Stimulated activated CD8-positive, alpha-beta memory T cell treated with anti-CD3 and anti-CD28 coated beads, Interleukin-15, amount 100 ng/mL, for 24 hours (primary cell): ENCODE measurements at regions not wholly inside any gene's neighbourhood (a gene's known extent, or its start where the extent isn't known, plus 50 kb on each side); places are given as distances from the start of the nearest gene placed in this dataset.

Experiments used
- DNase-seq: peaks from one replicate; pipeline ENCODE4 v3.0.0-alpha.2; 2020; ENCODE audit warnings: low read depth

GRCh38 chr6:166774770-166775169, 147.7 kb upstream of the RPS6KA2 start:
- no peak for DNase-seq

GRCh38 chr6:166774292-166774691, 147.2 kb upstream of the RPS6KA2 start:
- DNase-seq, result no peak

- DNase-seq, result no peak
These were observed 145.5 kb upstream of the RPS6KA2 start for GRCh38 chr6:166772518-166772917.

- no peak for DNase-seq
These were observed 144.7 kb upstream of the RPS6KA2 start for GRCh38 chr6:166771701-166772100.

GRCh38 chr6:166770216-166771116, 143.4 kb upstream of the RPS6KA2 start:
- no peak for DNase-seq

GRCh38 chr6:166769648-166770047, 142.6 kb upstream of the RPS6KA2 start:
- no peak for DNase-seq

GRCh38 chr6:166768761-166769160, 141.7 kb upstream of the RPS6KA2 start:
- DNase-seq, result no peak

GRCh38 chr6:166767230-166767629, 140.2 kb upstream of the RPS6KA2 start:
- DNase-seq, result no peak

GRCh38 chr6:166766769-166767168, 139.7 kb upstream of the RPS6KA2 start:
- DNase-seq, result no peak

- DNase-seq, result no peak
These were observed 138.1 kb upstream of the RPS6KA2 start for GRCh38 chr6:166765234-166765541.

GRCh38 chr6:166764473-166765233, 137.6 kb upstream of the RPS6KA2 start:
- DNase-seq, result no peak

- DNase-seq, result no peak
These were observed 136.8 kb upstream of the RPS6KA2 start for GRCh38 chr6:166763606-166764472.

GRCh38 chr6:166761801-166762200, 134.8 kb upstream of the RPS6KA2 start:
- DNase-seq, result no peak

GRCh38 chr6:166760288-166760687, 133.2 kb upstream of the RPS6KA2 start:
- no peak for DNase-seq

GRCh38 chr6:166758136-166758704, 131.2 kb upstream of the RPS6KA2 start:
- no peak for DNase-seq

GRCh38 chr6:166757232-166758135, 130.4 kb upstream of the RPS6KA2 start:
- DNase-seq, result no peak

- no peak for DNase-seq
These were observed 127.4 kb upstream of the RPS6KA2 start for GRCh38 chr6:166754218-166755030.

- DNase-seq, result no peak
These were observed 126.1 kb upstream of the RPS6KA2 start for GRCh38 chr6:166752928-166753721.

GRCh38 chr6:166752097-166752496, 125.0 kb upstream of the RPS6KA2 start:
- DNase-seq, result no peak
